ENCODE measurements at regions not wholly inside any gene's neighbourhood (a gene's known extent, or its start where the extent isn't known, plus 50 kb on each side); places are given as distances from the start of the nearest gene placed in this dataset.
"Not testable (repeated sequence)": the region's sequence is repeated elsewhere in the genome, so short reads cannot be mapped to it uniquely, and the experiment has no call there.

DNA sequence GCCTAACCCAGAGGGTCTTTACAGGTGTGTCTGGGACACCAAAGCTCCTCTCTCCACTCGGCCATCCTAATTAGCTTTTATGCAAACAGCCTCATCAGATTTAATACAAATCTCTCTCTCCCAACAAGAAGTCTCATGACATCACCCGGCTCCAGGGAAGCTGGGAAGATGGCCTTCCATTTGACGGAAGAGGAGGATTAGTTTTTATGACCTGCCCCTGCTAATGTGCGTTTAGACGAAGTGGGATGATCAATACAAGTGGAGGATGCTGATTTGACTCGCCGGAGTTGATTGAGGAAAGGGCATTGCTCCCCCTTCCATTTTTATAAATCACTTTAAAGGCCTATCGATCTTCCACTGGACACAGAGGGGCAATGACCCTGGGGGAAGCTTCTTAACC, 239.2 kb downstream of the BCL11B start:
- POLR2A ChIA-PET: no interaction called here
- DNase-seq (ENCODE audit: extremely low spot score): no peak
- CTCF ChIA-PET: no interaction called here
- TF ChIP-seq, protein P1, sequence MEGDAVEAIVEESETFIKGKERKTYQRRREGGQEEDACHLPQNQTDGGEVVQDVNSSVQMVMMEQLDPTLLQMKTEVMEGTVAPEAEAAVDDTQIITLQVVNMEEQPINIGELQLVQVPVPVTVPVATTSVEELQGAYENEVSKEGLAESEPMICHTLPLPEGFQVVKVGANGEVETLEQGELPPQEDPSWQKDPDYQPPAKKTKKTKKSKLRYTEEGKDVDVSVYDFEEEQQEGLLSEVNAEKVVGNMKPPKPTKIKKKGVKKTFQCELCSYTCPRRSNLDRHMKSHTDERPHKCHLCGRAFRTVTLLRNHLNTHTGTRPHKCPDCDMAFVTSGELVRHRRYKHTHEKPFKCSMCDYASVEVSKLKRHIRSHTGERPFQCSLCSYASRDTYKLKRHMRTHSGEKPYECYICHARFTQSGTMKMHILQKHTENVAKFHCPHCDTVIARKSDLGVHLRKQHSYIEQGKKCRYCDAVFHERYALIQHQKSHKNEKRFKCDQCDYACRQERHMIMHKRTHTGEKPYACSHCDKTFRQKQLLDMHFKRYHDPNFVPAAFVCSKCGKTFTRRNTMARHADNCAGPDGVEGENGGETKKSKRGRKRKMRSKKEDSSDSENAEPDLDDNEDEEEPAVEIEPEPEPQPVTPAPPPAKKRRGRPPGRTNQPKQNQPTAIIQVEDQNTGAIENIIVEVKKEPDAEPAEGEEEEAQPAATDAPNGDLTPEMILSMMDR (IDR thresholded peaks at IDR 0.05; ENCODE audit: control extremely low read depth, extremely low read depth, low read depth, missing control alignments): no peak

DNA sequence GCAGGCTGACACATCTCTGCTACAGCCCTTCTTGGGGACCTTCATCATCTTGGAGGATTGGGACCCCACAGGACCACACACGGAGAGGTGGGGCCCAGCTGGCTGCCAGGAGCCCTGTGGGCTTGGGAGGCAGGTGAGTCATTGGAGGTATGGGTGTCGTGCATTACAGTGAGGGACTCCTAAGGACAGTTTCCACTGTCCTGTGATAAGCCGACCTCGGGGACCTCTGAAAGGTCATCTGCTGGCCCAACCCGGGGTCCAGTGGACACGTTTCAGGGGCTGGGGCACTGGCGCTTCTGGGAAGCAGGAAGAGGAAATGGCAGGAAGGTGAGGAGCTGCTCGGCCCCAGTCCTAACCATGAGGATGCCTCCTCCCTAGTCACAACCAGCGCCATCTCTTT, 238.0 kb downstream of the BCL11B start:
- CTCF ChIA-PET: no interaction called here
- TF ChIP-seq, protein P1 (IDR thresholded peaks at IDR 0.05; ENCODE audit: control extremely low read depth, extremely low read depth, low read depth, missing control alignments): no peak
- DNase-seq (ENCODE audit: extremely low spot score): no peak
- POLR2A ChIA-PET: no interaction called here

DNA sequence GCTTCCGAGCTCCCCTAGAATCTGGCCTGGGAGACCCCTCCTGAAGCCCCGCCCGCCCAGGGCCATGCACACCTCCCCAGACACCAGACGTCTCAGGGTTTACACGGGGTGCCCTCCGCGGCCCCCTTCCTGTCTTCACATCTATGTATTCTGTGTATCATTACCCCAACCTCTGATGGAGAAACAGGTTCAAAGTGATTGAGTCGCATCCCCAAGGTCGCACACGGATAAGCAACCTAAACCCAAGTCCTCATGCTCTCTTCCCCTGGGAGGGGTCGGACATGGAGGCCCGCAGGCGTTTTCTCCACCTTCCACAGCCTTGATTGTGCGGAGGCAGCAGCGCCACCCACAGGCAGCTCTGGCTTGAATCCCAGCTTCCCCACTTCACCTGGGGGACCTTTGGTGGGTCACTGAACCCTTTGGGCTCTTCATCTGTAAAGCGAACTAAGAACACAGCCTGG, 237.3 kb downstream of the BCL11B start:
- POLR2A ChIA-PET: no interaction called here
- CTCF ChIA-PET: no interaction called here
- TF ChIP-seq, protein P1 (IDR thresholded peaks at IDR 0.05; ENCODE audit: control extremely low read depth, extremely low read depth, low read depth, missing control alignments): no peak
- no peak for DNase-seq (ENCODE audit: extremely low spot score)

DNA sequence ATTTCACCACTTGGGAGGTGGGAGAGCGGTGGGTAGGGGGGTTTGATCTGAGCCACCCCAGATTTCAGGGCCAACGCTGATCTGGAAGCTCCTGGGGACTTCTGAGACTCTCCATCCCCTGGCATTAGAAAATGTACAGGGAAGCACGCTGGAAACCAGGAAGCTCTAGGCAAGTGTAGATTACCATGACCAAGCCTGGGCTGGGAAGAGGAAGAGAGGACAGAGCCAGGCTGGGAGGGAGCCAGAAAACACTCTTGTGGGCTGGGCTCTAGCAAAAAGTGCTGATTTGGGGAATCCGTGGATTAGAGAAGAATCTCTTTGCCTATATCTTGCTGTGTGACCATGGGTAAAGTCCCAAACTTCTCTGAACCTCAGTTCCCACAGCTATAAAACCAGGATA, 236.7 kb downstream of the BCL11B start:
- DNase-seq (ENCODE audit: extremely low spot score): no peak
- POLR2A ChIA-PET: no interaction called here
- CTCF ChIA-PET: no interaction called here

GRCh38 chr14:99035712-99036610, 236.0 kb downstream of the BCL11B start:
- CTCF ChIA-PET: no interaction called here

More for the DNA sequence above, 236.7 kb downstream of the BCL11B start:
- TF ChIP-seq, protein P1 (IDR thresholded peaks at IDR 0.05; ENCODE audit: control extremely low read depth, extremely low read depth, low read depth, missing control alignments): no peak

DNA sequence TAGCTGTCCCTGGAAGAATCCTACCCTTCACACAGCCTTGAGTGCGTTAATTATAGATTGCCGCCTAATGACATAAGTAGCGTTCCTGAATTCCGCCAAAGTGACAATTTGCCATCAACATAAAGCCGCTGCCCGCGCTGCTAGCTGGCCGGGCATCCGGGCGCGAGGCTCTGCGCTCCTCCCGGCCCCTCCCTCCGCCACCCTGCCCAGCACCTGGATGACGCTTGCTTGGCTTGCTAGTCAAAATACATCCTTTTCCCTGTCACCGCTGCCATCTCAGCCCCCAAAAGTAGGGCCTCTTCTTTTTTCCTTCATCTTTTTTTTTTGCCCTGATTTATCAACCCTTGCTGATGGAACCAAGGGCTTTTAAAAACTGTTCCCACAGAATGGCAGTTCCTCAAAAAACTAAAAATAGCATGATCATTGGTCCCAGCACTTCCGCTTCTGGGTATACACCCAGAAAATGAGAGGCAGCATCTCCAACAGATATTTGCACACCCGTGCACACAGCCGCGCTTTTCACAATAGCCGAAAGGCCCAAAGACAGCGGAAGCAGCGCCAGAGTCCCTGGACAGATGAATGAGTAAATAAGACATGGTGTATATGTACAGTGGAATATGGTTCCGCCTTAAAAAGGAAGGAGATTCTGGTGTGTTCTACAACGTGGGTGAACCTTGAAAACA, 235.2 kb downstream of the BCL11B start:
- POLR2A ChIA-PET: no interaction called here
- TF ChIP-seq, protein P1 (IDR thresholded peaks at IDR 0.05; ENCODE audit: control extremely low read depth, extremely low read depth, low read depth, missing control alignments): no peak
- CTCF ChIA-PET: no interaction called here
- DNase-seq (ENCODE audit: extremely low spot score): no peak

More at GRCh38 chr14:99035712-99036610, 236.0 kb downstream of the BCL11B start:
- POLR2A ChIA-PET: no interaction called here
- DNase-seq (ENCODE audit: extremely low spot score): no peak
- TF ChIP-seq, protein P1 (IDR thresholded peaks at IDR 0.05; ENCODE audit: control extremely low read depth, extremely low read depth, low read depth, missing control alignments): no peak

- DNase-seq (ENCODE audit: extremely low spot score); CTCF ChIA-PET; POLR2A ChIA-PET: not testable (repeated sequence)
Measured at GRCh38 chr14:99037326-99037725, 234.7 kb downstream of the BCL11B start.
